ENCODE measurements at regions not wholly inside any gene's neighbourhood (a gene's known extent, or its start where the extent isn't known, plus 50 kb on each side); places are given as distances from the start of the nearest gene placed in this dataset.

- Histone ChIP-seq H3K36me3 (ENCODE audit: control insufficient read depth in 4 of 4, insufficient read depth in 4 of 4, low read length in 4 of 4) (no peaks in the 10 kb centered on the region), H3K9me3 (ENCODE audit: control insufficient read depth in 4 of 4, insufficient read depth in 3 of 4, low read length in 3 of 4) (peaks cover 0 to 2% (median 0%) of the 10 kb centered on the region in 4 donors), H3K27me3 (ENCODE audit: control insufficient read depth in 3 of 3, insufficient read depth in 3 of 3, low read length in 2 of 3) (peaks cover 0 to 5% (median 4%) of the 10 kb centered on the region in 3 donors), H3K27ac (ENCODE audit: low read depth in 1 of 2, low read length in 1 of 2) (no peak overlapping the region), H3K9ac (ENCODE audit: insufficient read depth in 1 of 2, low read length in 2 of 2) (no peak overlapping the region), H3K4me1 (ENCODE audit: control insufficient read depth in 5 of 5, insufficient read depth in 5 of 5, low read length in 5 of 5) (no peaks in the 10 kb centered on the region), H3K4me3 (no peak overlapping the region)
- 63 to 80% methylated on average over 12 of the region's 12 CpGs for WGBS, 2 donors
- DNase-seq = peak; percentile 37 to 68 (median 40)
- no peak for TF ChIP-seq CTCF (IDR thresholded peaks at IDR 0.05; ENCODE audit: control extremely low read depth, extremely low read depth)
- ATAC-seq (ENCODE audit: insufficient read depth, low FRiP score) = no peak
These were observed 50.5 kb upstream of the IRS2 start for GRCh38 chr13:109836629-109837607.
